ENCODE measurements at regions not wholly inside any gene's neighbourhood (a gene's known extent, or its start where the extent isn't known, plus 50 kb on each side); places are given as distances from the start of the nearest gene placed in this dataset.

DNA sequence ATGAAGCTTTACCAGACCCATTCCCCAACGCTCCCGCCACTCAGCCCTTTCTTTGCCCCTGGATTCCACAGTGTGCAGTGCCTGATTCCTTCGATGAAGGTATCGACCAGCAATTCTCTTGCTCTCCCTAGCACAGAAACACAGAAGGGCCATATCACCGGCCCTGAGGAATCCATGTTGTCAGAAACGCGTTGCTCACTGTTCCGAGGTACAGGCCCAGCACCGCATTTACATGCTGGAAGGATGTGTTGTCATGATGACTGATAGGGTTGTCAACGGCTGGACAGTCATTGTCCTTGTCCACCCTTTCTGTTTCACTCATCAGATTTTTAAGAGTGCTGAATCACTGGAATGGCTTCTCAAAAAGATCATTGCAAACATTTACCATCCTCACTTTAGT is 57.2 kb upstream of the GPR6 start:
- Histone ChIP-seq H3K27ac (ENCODE audit: low read depth, low read length) (no peak overlapping the region), H3K27me3 (ENCODE audit: insufficient read depth, low read length) (no peaks in the 10 kb centered on the region), H3K79me2 (ENCODE audit: insufficient read depth, low read length) (no peaks in the 10 kb centered on the region), H3K36me3 (ENCODE audit: insufficient read depth, low read length) (no peaks in the 10 kb centered on the region), H3K9me3 (ENCODE audit: low read depth, low read length) (no peaks in the 10 kb centered on the region), H2AFZ (ENCODE audit: low read length) (no peak overlapping the region), H4K20me1 (ENCODE audit: insufficient read depth, low read length) (no peaks in the 10 kb centered on the region), H3K4me1 (ENCODE audit: insufficient read depth, low read length) (no peaks in the 10 kb centered on the region), H3K4me2 (ENCODE audit: insufficient read depth, low read length) (no peak overlapping the region), H3K4me3 (ENCODE audit: insufficient read depth, low read length) (no peak overlapping the region)
- no peak for DNase-seq (ENCODE audit: insufficient read length, low spot score, missing footprints)
- TF ChIP-seq, protein P1, sequence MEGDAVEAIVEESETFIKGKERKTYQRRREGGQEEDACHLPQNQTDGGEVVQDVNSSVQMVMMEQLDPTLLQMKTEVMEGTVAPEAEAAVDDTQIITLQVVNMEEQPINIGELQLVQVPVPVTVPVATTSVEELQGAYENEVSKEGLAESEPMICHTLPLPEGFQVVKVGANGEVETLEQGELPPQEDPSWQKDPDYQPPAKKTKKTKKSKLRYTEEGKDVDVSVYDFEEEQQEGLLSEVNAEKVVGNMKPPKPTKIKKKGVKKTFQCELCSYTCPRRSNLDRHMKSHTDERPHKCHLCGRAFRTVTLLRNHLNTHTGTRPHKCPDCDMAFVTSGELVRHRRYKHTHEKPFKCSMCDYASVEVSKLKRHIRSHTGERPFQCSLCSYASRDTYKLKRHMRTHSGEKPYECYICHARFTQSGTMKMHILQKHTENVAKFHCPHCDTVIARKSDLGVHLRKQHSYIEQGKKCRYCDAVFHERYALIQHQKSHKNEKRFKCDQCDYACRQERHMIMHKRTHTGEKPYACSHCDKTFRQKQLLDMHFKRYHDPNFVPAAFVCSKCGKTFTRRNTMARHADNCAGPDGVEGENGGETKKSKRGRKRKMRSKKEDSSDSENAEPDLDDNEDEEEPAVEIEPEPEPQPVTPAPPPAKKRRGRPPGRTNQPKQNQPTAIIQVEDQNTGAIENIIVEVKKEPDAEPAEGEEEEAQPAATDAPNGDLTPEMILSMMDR (IDR thresholded peaks at IDR 0.05; ENCODE audit: extremely low read depth, low read depth, low read length): no peak

DNA sequence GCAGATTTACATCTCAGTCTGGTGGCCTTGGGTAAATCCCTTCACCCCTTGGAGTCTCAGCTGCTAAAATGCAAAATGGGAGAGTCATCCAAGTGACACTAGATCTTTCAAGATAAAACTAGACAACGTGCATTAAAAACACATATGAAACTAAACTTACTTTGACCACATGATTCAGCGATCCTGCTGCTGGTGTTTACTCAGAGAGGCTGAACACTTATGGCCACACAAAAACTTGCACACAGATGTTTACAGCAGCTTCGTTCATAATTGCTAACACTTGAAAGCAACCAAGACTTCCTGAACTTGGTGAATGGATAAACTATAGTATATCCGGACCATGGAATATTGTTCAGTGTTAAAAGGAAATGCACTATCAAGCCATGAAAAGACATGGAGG is 55.3 kb upstream of the GPR6 start:
- no peaks in the 10 kb centered on the region for H3K36me3 ChIP-seq (ENCODE audit: insufficient read depth, low read length)
- no peaks in the 10 kb centered on the region for H3K79me2 ChIP-seq (ENCODE audit: insufficient read depth, low read length)
- TF ChIP-seq, protein P1 (IDR thresholded peaks at IDR 0.05; ENCODE audit: extremely low read depth, low read depth, low read length): no peak
- H3K27ac ChIP-seq (ENCODE audit: low read depth, low read length): no peak overlapping the region
- H3K4me3 ChIP-seq (ENCODE audit: insufficient read depth, low read length): no peak overlapping the region
- DNase-seq (ENCODE audit: insufficient read length, low spot score, missing footprints): no peak
- H3K27me3 ChIP-seq (ENCODE audit: insufficient read depth, low read length): no peaks in the 10 kb centered on the region
- no peaks in the 10 kb centered on the region for H3K4me1 ChIP-seq (ENCODE audit: insufficient read depth, low read length)
- H3K4me2 ChIP-seq (ENCODE audit: insufficient read depth, low read length): no peak overlapping the region
- no peaks in the 10 kb centered on the region for H3K9me3 ChIP-seq (ENCODE audit: low read depth, low read length)
- no peaks in the 10 kb centered on the region for H4K20me1 ChIP-seq (ENCODE audit: insufficient read depth, low read length)
- H2AFZ ChIP-seq (ENCODE audit: low read length): no peak overlapping the region

DNA sequence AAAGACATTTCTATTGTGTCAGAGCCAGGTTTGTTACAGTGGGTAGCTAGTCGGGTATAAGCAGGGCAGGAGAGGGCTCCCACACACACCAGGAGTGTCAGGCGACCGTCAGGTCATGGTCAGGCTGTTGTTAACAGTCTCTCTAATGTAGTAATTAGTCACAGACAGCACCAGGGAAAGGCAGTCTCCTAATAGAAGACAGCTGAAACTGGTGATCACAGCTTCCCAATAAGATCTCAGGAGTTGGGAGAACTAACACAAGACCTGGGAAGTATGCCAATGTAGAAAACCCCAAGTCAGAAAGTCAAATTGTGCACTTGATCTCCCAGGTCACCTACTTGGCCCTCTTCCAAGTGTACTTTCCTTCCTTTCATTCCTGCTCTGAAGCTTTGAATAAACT is 53.0 kb upstream of the GPR6 start:
- no peak for DNase-seq (ENCODE audit: insufficient read length, low spot score, missing footprints)
- H3K4me1 ChIP-seq (ENCODE audit: insufficient read depth, low read length): no peaks in the 10 kb centered on the region

DNA sequence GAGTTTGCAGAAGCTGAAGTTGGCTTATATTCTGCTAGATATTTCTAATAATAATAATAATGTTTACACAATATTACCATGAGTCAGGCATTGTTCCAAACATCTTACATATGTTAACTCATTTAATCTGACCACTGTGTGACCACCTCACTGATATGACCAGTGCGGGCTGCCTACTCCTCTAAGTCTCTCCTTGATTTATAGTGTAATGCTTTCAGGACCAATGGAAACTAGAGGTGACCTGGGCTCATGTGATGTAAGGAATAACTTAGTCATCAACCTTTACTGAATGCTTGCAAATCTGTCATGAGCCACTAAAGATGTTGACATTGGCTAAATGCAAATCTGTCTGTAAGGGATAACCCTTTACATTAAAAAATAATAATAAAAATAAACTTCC is 51.1 kb upstream of the GPR6 start:
- no peaks in the 10 kb centered on the region for H3K4me1 ChIP-seq (ENCODE audit: insufficient read depth, low read length)
- no peak overlapping the region for H3K27ac ChIP-seq (ENCODE audit: low read depth, low read length)
- no peaks in the 10 kb centered on the region for H3K36me3 ChIP-seq (ENCODE audit: insufficient read depth, low read length)
- TF ChIP-seq, protein P1 (IDR thresholded peaks at IDR 0.05; ENCODE audit: extremely low read depth, low read depth, low read length): no peak
- H3K4me3 ChIP-seq (ENCODE audit: insufficient read depth, low read length): no peak overlapping the region
- H3K79me2 ChIP-seq (ENCODE audit: insufficient read depth, low read length): no peaks in the 10 kb centered on the region
- H3K9me3 ChIP-seq (ENCODE audit: low read depth, low read length): no peaks in the 10 kb centered on the region
- no peak overlapping the region for H3K4me2 ChIP-seq (ENCODE audit: insufficient read depth, low read length)
- no peaks in the 10 kb centered on the region for H3K27me3 ChIP-seq (ENCODE audit: insufficient read depth, low read length)
- no peak for DNase-seq (ENCODE audit: insufficient read length, low spot score, missing footprints)
- H2AFZ ChIP-seq (ENCODE audit: low read length): no peak overlapping the region
- no peaks in the 10 kb centered on the region for H4K20me1 ChIP-seq (ENCODE audit: insufficient read depth, low read length)

More for the DNA sequence above, 53.0 kb upstream of the GPR6 start:
- H4K20me1 ChIP-seq (ENCODE audit: insufficient read depth, low read length): no peaks in the 10 kb centered on the region
- H3K9me3 ChIP-seq (ENCODE audit: low read depth, low read length): no peaks in the 10 kb centered on the region
- TF ChIP-seq, protein P1 (IDR thresholded peaks at IDR 0.05; ENCODE audit: extremely low read depth, low read depth, low read length): no peak
- no peak overlapping the region for H2AFZ ChIP-seq (ENCODE audit: low read length)
- H3K4me3 ChIP-seq (ENCODE audit: insufficient read depth, low read length): no peak overlapping the region
- H3K27ac ChIP-seq (ENCODE audit: low read depth, low read length): no peak overlapping the region
- H3K79me2 ChIP-seq (ENCODE audit: insufficient read depth, low read length): no peaks in the 10 kb centered on the region
- H3K36me3 ChIP-seq (ENCODE audit: insufficient read depth, low read length): no peaks in the 10 kb centered on the region
- no peaks in the 10 kb centered on the region for H3K27me3 ChIP-seq (ENCODE audit: insufficient read depth, low read length)
- no peak overlapping the region for H3K4me2 ChIP-seq (ENCODE audit: insufficient read depth, low read length)
